SIG-M5 treated with dmso at 0.1 percent for 504 hours (cell line): ENCODE measurements at regions not wholly inside any gene's neighbourhood (a gene's known extent, or its start where the extent isn't known, plus 50 kb on each side); places are given as distances from the start of the nearest gene placed in this dataset.
"Not testable (repeated sequence)": the region's sequence is repeated elsewhere in the genome, so short reads cannot be mapped to it uniquely, and the experiment has no call there.

Source experiments
- DNase-seq: peaks from one replicate; lab custom pipeline; 2025; ENCODE audit not compliant: unreplicated experiment; lab: John Stamatoyannopoulos, UW

- DNase-seq, result no peak
Measured at GRCh38 chr20:53731595-53731994, 138.0 kb upstream of the ZNF217 start.

GRCh38 chr20:53728359-53728758 is 134.7 kb upstream of the ZNF217 start:
- no peak for DNase-seq

- DNase-seq, result not testable (repeated sequence)
Measured at GRCh38 chr20:53727239-53727638, 133.6 kb upstream of the ZNF217 start.

GRCh38 chr20:53725575-53725970 is 131.9 kb upstream of the ZNF217 start:
- DNase-seq, result no peak

- DNase-seq, result no peak
Measured at GRCh38 chr20:53723621-53724020, 130.0 kb upstream of the ZNF217 start.

- no peak for DNase-seq
Measured at GRCh38 chr20:53723045-53723444, 129.4 kb upstream of the ZNF217 start.

- no peak for DNase-seq
Measured at GRCh38 chr20:53722515-53723036, 128.9 kb upstream of the ZNF217 start.

GRCh38 chr20:53721445-53721963 is 127.9 kb upstream of the ZNF217 start:
- DNase-seq, result not testable (repeated sequence)

GRCh38 chr20:53719171-53719803 is 125.6 kb upstream of the ZNF217 start:
- DNase-seq, result not testable (repeated sequence)

- DNase-seq, result peak; percentile 63
Measured at GRCh38 chr20:53718142-53719021, 124.7 kb upstream of the ZNF217 start.

- DNase-seq, result peak; percentile 74
Measured at GRCh38 chr20:53716395-53716794, 122.8 kb upstream of the ZNF217 start.

- no peak for DNase-seq
Measured at GRCh38 chr20:53714524-53714923, 120.9 kb upstream of the ZNF217 start.

- no peak for DNase-seq
Measured at GRCh38 chr20:53713328-53714056, 119.9 kb upstream of the ZNF217 start.

- DNase-seq, result no peak
Measured at GRCh38 chr20:53712212-53712977, 118.8 kb upstream of the ZNF217 start.

GRCh38 chr20:53711333-53712211 is 117.9 kb upstream of the ZNF217 start:
- peak; percentile 98 for DNase-seq

GRCh38 chr20:53708129-53708968 is 114.7 kb upstream of the ZNF217 start:
- DNase-seq, result peak; percentile 97

GRCh38 chr20:53707371-53708055 is 113.9 kb upstream of the ZNF217 start:
- peak; percentile 92 for DNase-seq
